H9 (cell line): ENCODE measurements at regions not wholly inside any gene's neighbourhood (a gene's known extent, or its start where the extent isn't known, plus 50 kb on each side); places are given as distances from the start of the nearest gene placed in this dataset.

Experiments used
- DNase-seq: peaks from one replicate; pipeline ENCODE4 v3.0.0-alpha.2; 2017
- H2AFZ ChIP-seq: one replicate; pipeline ENCODE4 v1.6.1; 2013; ENCODE audit warnings: mild to moderate bottlenecking, low read length, control low read depth, moderate library complexity
- H2AK5ac ChIP-seq: 2 replicates; pipeline ENCODE4 v1.6.1; 2013; ENCODE audit warnings: low read length, control low read depth, mixed read lengths; ENCODE audit not compliant: insufficient read length
- H2BK120ac ChIP-seq: one replicate; pipeline ENCODE4 v1.6.1; 2013; ENCODE audit warnings: low read depth, mild to moderate bottlenecking, low read length, control low read depth, inconsistent platforms; ENCODE audit not compliant: poor library complexity, severe bottlenecking
- H2BK12ac ChIP-seq: 2 replicates; pipeline ENCODE4 v1.6.1; 2013; ENCODE audit warnings: low read length, control low read depth, mixed read lengths, low read depth; ENCODE audit not compliant: insufficient read length
- H2BK15ac ChIP-seq: 2 replicates; pipeline ENCODE4 v1.6.1; 2013; ENCODE audit warnings: low read depth, low read length, control low read depth
- H2BK20ac ChIP-seq: one replicate; pipeline ENCODE4 v1.6.1; 2013; ENCODE audit warnings: low read depth, mild to moderate bottlenecking, low read length, control low read depth, inconsistent platforms; ENCODE audit not compliant: poor library complexity, severe bottlenecking
- H2BK5ac ChIP-seq: 2 replicates; pipeline ENCODE4 v1.6.1; 2013; ENCODE audit warnings: low read length, control low read depth, mixed read lengths; ENCODE audit not compliant: insufficient read length
- H3K14ac ChIP-seq: 2 replicates; pipeline ENCODE4 v1.6.1; 2013; ENCODE audit warnings: low read length, control low read depth; ENCODE audit not compliant: insufficient read depth
- H3K18ac ChIP-seq: 2 replicates; pipeline ENCODE4 v1.6.1; 2013; ENCODE audit warnings: low read depth, mild to moderate bottlenecking, mixed read lengths, low read length, control low read depth; ENCODE audit not compliant: insufficient read length
- H3K23ac ChIP-seq: 2 replicates; pipeline ENCODE4 v1.6.1; 2013; ENCODE audit warnings: low read length, control low read depth, mixed read lengths, low read depth; ENCODE audit not compliant: insufficient read length
- H3K23me2 ChIP-seq: 2 replicates; pipeline ENCODE4 v1.6.1; 2013; ENCODE audit warnings: low read depth, mild to moderate bottlenecking, mixed read lengths, low read length, control low read depth; ENCODE audit not compliant: insufficient read length, poor library complexity, severe bottlenecking
- H3K27ac ChIP-seq: 2 replicates; pipeline ENCODE4 v1.5.1; 2013; ENCODE audit warnings: low read length, control low read depth, mixed read lengths, low read depth; ENCODE audit not compliant: insufficient read length
- H3K27me3 ChIP-seq: 2 replicates; pipeline ENCODE4 v1.6.1; 2013; ENCODE audit warnings: low read length, control low read depth, inconsistent platforms; ENCODE audit not compliant: insufficient read depth
- H3K4ac ChIP-seq: 2 replicates; pipeline ENCODE4 v1.6.1; 2013; ENCODE audit warnings: low read depth, mild to moderate bottlenecking, control low read depth, inconsistent platforms, low read length, moderate library complexity
- H3K4me1 ChIP-seq: 2 replicates; pipeline ENCODE4 v1.6.1; 2013; ENCODE audit warnings: low read length, control low read depth, inconsistent platforms; ENCODE audit not compliant: insufficient read depth
- H3K4me2 ChIP-seq: 2 replicates; pipeline ENCODE4 v1.6.1; 2013; ENCODE audit warnings: low read length, control low read depth, mixed read lengths; ENCODE audit not compliant: insufficient read length, insufficient read depth
- H3K56ac ChIP-seq: 2 replicates; pipeline ENCODE4 v1.6.1; 2013; ENCODE audit warnings: low read depth, mild to moderate bottlenecking, mixed read lengths, low read length, control low read depth; ENCODE audit not compliant: insufficient read length
- H3K79me1 ChIP-seq: 2 replicates; pipeline ENCODE4 v1.6.1; 2013; ENCODE audit warnings: low read depth, mild to moderate bottlenecking, moderate library complexity, low read length, control low read depth, inconsistent platforms; ENCODE audit not compliant: insufficient read depth, poor library complexity, severe bottlenecking
- H3K79me2 ChIP-seq: 2 replicates; pipeline ENCODE4 v1.6.1; 2013; ENCODE audit warnings: low read length, control low read depth, inconsistent platforms; ENCODE audit not compliant: insufficient read depth
- H3K9ac ChIP-seq: 2 replicates; pipeline ENCODE4 v1.6.1; 2013; ENCODE audit warnings: low read length, control low read depth, mixed read lengths; ENCODE audit not compliant: insufficient read length; ENCODE audit errors: extremely low read depth
- H3K9me3 ChIP-seq: one replicate; pipeline ENCODE4 v1.6.1; 2013; ENCODE audit warnings: low read depth, low read length, inconsistent platforms; ENCODE audit not compliant: control insufficient read depth
- H3T11ph ChIP-seq: one replicate; pipeline ENCODE4 v1.6.1; 2013; ENCODE audit warnings: mild to moderate bottlenecking, low read length, control low read depth, inconsistent platforms
- H4K20me1 ChIP-seq: one replicate; pipeline ENCODE4 v1.6.1; 2013; ENCODE audit not compliant: control insufficient read depth, insufficient read length, insufficient read depth
- H4K5ac ChIP-seq: 2 replicates; pipeline ENCODE4 v1.6.1; 2013; ENCODE audit warnings: low read depth, mild to moderate bottlenecking, mixed read lengths, low read length, control low read depth; ENCODE audit not compliant: insufficient read length
- H4K8ac ChIP-seq: replicated peaks from 2 replicates; pipeline ENCODE4 v1.6.1; 2013; ENCODE audit warnings: low read length, control low read depth, mixed read lengths, low read depth; ENCODE audit not compliant: insufficient read length
- H4K91ac ChIP-seq: 2 replicates; pipeline ENCODE4 v1.6.1; 2013; ENCODE audit warnings: low read depth, mild to moderate bottlenecking, moderate library complexity, mixed read lengths, low read length, control low read depth; ENCODE audit not compliant: insufficient read length
- H3K27ac Mint-ChIP-seq, 3 experiments: 2 replicates in 2 of 3; 3 replicates in 1 of 3; pipeline ENCODE4 v1.8.0; 2020 to 2021; ENCODE audit warnings: mixed read lengths in 3 of 3, mild to moderate bottlenecking in 1 of 3, moderate library complexity in 1 of 3
- H3K27me3 Mint-ChIP-seq: 2 replicates; pipeline ENCODE4 v1.8.0; 2021; ENCODE audit warnings: low read depth, mild to moderate bottlenecking, moderate library complexity, mixed read lengths
- H3K36me3 Mint-ChIP-seq, 3 experiments: 2 replicates in 2 of 3; 3 replicates in 1 of 3; pipeline ENCODE4 v1.8.0; 2020 to 2021; ENCODE audit warnings: low read depth in 3 of 3, mixed read lengths in 3 of 3; ENCODE audit not compliant: insufficient read depth in 1 of 3
- H3K4me1 Mint-ChIP-seq, 2 experiments: 2 replicates each; pipeline ENCODE4 v1.8.0; 2020; ENCODE audit warnings: mixed read lengths in 2 of 2
- H3K4me3 Mint-ChIP-seq, 2 experiments: 2 replicates in 1 of 2; 3 replicates in 1 of 2; pipeline ENCODE4 v1.8.0; 2020 to 2021; ENCODE audit warnings: mild to moderate bottlenecking in 2 of 2, mixed read lengths in 2 of 2, moderate library complexity in 1 of 2
- H3K9me3 Mint-ChIP-seq, 2 experiments: 2 replicates in 1 of 2; 3 replicates in 1 of 2; pipeline ENCODE4 v1.8.0; 2020; ENCODE audit warnings: mild to moderate bottlenecking in 2 of 2, mixed read lengths in 2 of 2, moderate library complexity in 1 of 2
- CTCF ChIP-seq: fragments of 200-600 bp; sonication (generic); conservative IDR thresholded peaks from 3 replicates; pipeline ENCODE4 v1.8.0; 2021; ENCODE audit warnings: antibody characterized with exemption, mild to moderate bottlenecking
- WGBS: extraction: QIAGEN DNeasy Blood & Tissue Kit; methylation state at CpG from one replicate; pipeline ENCODE4 v1.1.7; 2013; ENCODE audit warnings: missing lambda C conversion rate, low lambda C conversion rate, mixed read lengths; ENCODE audit not compliant: insufficient read length; ENCODE audit errors: extremely low coverage; 5-methylcytosine and 5-hydroxymethylcytosine counted together

DNA sequence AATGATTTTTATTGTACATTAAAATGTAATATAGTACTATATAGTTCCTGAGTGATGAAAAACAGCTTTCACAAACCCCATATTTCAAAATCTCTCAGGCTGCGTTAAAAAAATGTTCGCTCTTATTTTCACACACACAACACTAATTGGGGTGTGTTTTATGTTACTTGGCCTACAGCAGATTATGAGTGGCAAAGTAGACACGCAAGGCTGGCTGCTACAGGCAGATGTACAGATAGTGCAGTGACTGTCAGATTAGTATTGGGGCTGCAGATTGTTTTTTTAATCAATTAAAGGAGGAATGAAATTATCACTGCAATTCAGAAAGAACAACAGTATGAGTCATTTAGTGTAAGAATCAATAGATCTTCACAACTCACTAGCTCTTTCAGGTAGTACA lies 65.2 kb upstream of the ICA1 start:
- Histone ChIP-seq H2BK20ac (no peak overlapping the region), H3T11ph (no peak overlapping the region), H2AK5ac (no peak overlapping the region), H4K8ac (no peak overlapping the region), H3K79me1 (no peaks in the 10 kb centered on the region), H3K79me2 (no peaks in the 10 kb centered on the region), H4K20me1 (no peaks in the 10 kb centered on the region), H4K5ac (no peak overlapping the region), H2BK12ac (no peak overlapping the region), H2BK5ac (no peak overlapping the region), H2BK120ac (no peak overlapping the region), H4K91ac (no peak overlapping the region), H3K23me2 (no peaks in the 10 kb centered on the region), H3K4ac (no peak overlapping the region), H2AFZ (no peak overlapping the region), H3K4me1 (no peaks in the 10 kb centered on the region), H3K9me3 (no peaks in the 10 kb centered on the region), H3K27ac (no peak overlapping the region), H3K14ac (no peak overlapping the region), H3K9ac (no peak overlapping the region), H2BK15ac (no peak overlapping the region), H3K23ac (no peak overlapping the region), H3K18ac (no peak overlapping the region), H3K56ac (no peak overlapping the region), H3K4me2 (no peak overlapping the region), H3K27me3 (no peaks in the 10 kb centered on the region)
- TF ChIP-seq CTCF = no peak
- H3K27me3 Mint-ChIP-seq = no peaks in the 10 kb centered on the region
- H3K9me3 Mint-ChIP-seq = no peaks in the 10 kb centered on the region
- no peaks in the 10 kb centered on the region for H3K4me1 Mint-ChIP-seq
- no peak for DNase-seq
- H3K36me3 Mint-ChIP-seq = peaks cover 0 to 5% (median 0%) of the 10 kb centered on the region in 3 experiments; a peak in 4 of 7 replicates
- WGBS = no CpG with 5 or more reads among the region's 3 CpGs
- H3K4me3 Mint-ChIP-seq = no peak overlapping the region
- no peak overlapping the region for H3K27ac Mint-ChIP-seq
